Osteoblast (primary cell): ENCODE measurements at regions not wholly inside any gene's neighbourhood (a gene's known extent, or its start where the extent isn't known, plus 50 kb on each side); places are given as distances from the start of the nearest gene placed in this dataset.

Source experiments
- DNase-seq: peaks from one replicate; pipeline ENCODE4 v3.0.0; 2011; ENCODE audit warnings: low spot score, mixed read lengths; ENCODE audit not compliant: insufficient read length; ENCODE audit errors: missing footprints
- H2AFZ ChIP-seq: 2 replicates; pipeline ENCODE4 v1.6.0; 2011; ENCODE audit warnings: mild to moderate bottlenecking, low read length
- H3K27ac ChIP-seq: 2 replicates; pipeline ENCODE4 v1.5.1; 2011; ENCODE audit warnings: mild to moderate bottlenecking, low read depth, low read length, moderate library complexity
- H3K27me3 ChIP-seq: 2 replicates; pipeline ENCODE4 v1.6.0; 2012; ENCODE audit warnings: mild to moderate bottlenecking, control low read depth, inconsistent platforms, low read length, moderate library complexity; ENCODE audit not compliant: insufficient read depth
- H3K36me3 ChIP-seq: 2 replicates; pipeline ENCODE4 v1.5.1; 2011; ENCODE audit warnings: mild to moderate bottlenecking, low read length, control low read depth, moderate library complexity; ENCODE audit not compliant: insufficient read depth
- H3K4me1 ChIP-seq: 2 replicates; pipeline ENCODE4 v1.5.1; 2011; ENCODE audit warnings: mild to moderate bottlenecking, low read length, control low read depth, moderate library complexity; ENCODE audit not compliant: insufficient read depth
- H3K4me2 ChIP-seq: 2 replicates; pipeline ENCODE4 v1.6.0; 2011; ENCODE audit warnings: mild to moderate bottlenecking, low read length; ENCODE audit not compliant: insufficient read depth
- H3K4me3 ChIP-seq: fragments of 200-600 bp; sonication (generic); 3 replicates; pipeline ENCODE4 v1.5.1; 2012; ENCODE audit warnings: mild to moderate bottlenecking, low read length, inconsistent platforms; ENCODE audit not compliant: insufficient read depth
- H3K79me2 ChIP-seq: 2 replicates; pipeline ENCODE4 v1.6.0; 2012; ENCODE audit warnings: mild to moderate bottlenecking, low read length, control low read depth, inconsistent platforms; ENCODE audit not compliant: insufficient read depth
- H3K9me3 ChIP-seq: 2 replicates; pipeline ENCODE4 v1.5.1; 2011; ENCODE audit warnings: low read depth, low read length, control low read depth
- H4K20me1 ChIP-seq: 2 replicates; pipeline ENCODE4 v1.6.0; 2012; ENCODE audit warnings: mild to moderate bottlenecking, low read length, control low read depth; ENCODE audit not compliant: insufficient read depth
- CTCF ChIP-seq: IDR thresholded peaks from 2 replicates; pipeline ENCODE4 v1.5.1; 2011; ENCODE audit warnings: mild to moderate bottlenecking, low read depth, low read length, moderate library complexity; ENCODE audit errors: extremely low read depth

GRCh38 chr5:52521236-52521635 lies 266.5 kb upstream of the ITGA1 start:
- H3K36me3 ChIP-seq: no peaks in the 10 kb centered on the region
- H3K9me3 ChIP-seq: no peaks in the 10 kb centered on the region
- DNase-seq: no peak
- H3K4me2 ChIP-seq: no peak overlapping the region
- no peak overlapping the region for H3K4me3 ChIP-seq
- TF ChIP-seq CTCF: no peak
- H3K4me1 ChIP-seq: no peaks in the 10 kb centered on the region
- no peak overlapping the region for H3K27ac ChIP-seq
- no peaks in the 10 kb centered on the region for H4K20me1 ChIP-seq
- no peaks in the 10 kb centered on the region for H3K27me3 ChIP-seq
- no peaks in the 10 kb centered on the region for H3K79me2 ChIP-seq
- H2AFZ ChIP-seq: no peak overlapping the region

DNA sequence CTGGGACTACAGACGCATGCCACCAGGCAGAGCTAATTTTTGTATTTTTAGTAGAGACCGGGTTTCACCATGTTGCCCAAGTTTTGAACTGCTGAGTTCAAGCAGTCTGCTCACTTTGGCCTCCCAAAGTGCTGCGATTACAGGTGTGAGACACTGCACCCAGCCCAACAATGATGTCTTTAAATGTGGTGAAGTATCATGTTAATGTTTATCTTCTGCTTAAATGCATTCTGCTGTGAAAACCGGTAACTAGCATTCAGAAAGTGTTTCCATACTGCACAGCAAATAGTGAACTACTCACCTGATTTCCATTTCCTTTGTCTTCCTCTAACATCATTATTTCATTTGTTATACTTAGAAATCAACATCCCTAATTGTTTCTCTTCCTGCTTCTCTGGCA lies 264.0 kb upstream of the ITGA1 start:
- Histone ChIP-seq H3K4me2 (no peak overlapping the region), H3K79me2 (no peaks in the 10 kb centered on the region), H3K27me3 (no peaks in the 10 kb centered on the region), H2AFZ (no peak overlapping the region), H3K4me1 (no peaks in the 10 kb centered on the region), H3K27ac (no peak overlapping the region), H3K36me3 (no peaks in the 10 kb centered on the region), H3K9me3 (peaks cover under 1% of the 10 kb centered on the region), H3K4me3 (no peak overlapping the region), H4K20me1 (no peaks in the 10 kb centered on the region)
- TF ChIP-seq CTCF: no peak
- no peak for DNase-seq

DNA sequence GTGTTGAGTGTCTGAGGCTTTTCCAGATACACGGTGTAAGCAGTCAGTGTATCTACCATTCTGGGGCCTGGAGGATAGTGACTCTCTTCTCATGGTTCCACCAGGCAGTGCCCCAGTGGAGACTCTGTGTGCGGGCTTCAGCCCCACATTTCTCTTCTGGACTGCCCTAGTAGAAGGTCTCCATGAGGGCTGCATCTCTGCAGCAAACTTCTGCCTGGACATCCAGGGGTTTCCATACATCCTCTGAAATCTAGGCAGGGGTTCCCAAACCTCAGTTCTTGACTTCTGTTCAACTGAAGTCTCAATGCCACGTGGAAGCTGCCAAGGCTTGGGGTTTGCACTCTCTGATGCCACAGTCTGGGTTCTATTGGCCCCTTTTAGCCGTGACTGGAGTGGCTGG lies 256.6 kb upstream of the ITGA1 start:
- TF ChIP-seq CTCF: no peak
- no peaks in the 10 kb centered on the region for H3K79me2 ChIP-seq
- no peak overlapping the region for H3K4me3 ChIP-seq
- no peaks in the 10 kb centered on the region for H3K27me3 ChIP-seq
- no peaks in the 10 kb centered on the region for H4K20me1 ChIP-seq
- H3K27ac ChIP-seq: no peak overlapping the region
- H2AFZ ChIP-seq: no peak overlapping the region
- no peaks in the 10 kb centered on the region for H3K36me3 ChIP-seq
- H3K4me1 ChIP-seq: no peaks in the 10 kb centered on the region
- DNase-seq: no peak
- peaks cover 5% of the 10 kb centered on the region for H3K9me3 ChIP-seq
- H3K4me2 ChIP-seq: no peak overlapping the region

DNA sequence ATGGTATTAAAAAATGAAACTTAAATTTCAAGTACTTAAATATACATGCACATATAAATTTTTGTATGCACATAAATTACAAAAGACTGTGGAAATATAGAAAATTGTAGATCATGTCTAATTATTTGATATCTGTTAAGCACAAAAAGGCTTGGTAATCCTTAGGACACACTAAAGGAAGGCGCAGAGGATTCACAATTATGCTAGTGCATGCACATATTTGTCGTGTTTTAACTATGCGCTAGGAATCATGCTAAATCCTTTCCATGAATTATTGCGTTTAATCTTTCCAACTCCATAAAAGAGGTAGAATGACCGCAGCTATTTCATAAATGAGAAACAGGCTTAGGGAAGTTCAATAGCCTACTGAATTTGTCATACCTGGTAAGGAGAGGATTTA lies 244.1 kb upstream of the ITGA1 start:
- no peaks in the 10 kb centered on the region for H3K36me3 ChIP-seq
- no peaks in the 10 kb centered on the region for H4K20me1 ChIP-seq
- H3K4me1 ChIP-seq: no peaks in the 10 kb centered on the region
- no peak for DNase-seq
- no peak overlapping the region for H3K4me2 ChIP-seq
- no peaks in the 10 kb centered on the region for H3K27me3 ChIP-seq
- TF ChIP-seq CTCF: no peak
- no peaks in the 10 kb centered on the region for H3K79me2 ChIP-seq
- no peak overlapping the region for H3K4me3 ChIP-seq
- no peaks in the 10 kb centered on the region for H3K9me3 ChIP-seq
- no peak overlapping the region for H3K27ac ChIP-seq
- H2AFZ ChIP-seq: no peak overlapping the region
